GM18907 (cell line): ENCODE measurements at regions not wholly inside any gene's neighbourhood (a gene's known extent, or its start where the extent isn't known, plus 50 kb on each side); places are given as distances from the start of the nearest gene placed in this dataset.

Experiments
- ATAC-seq: cut with Tn5 transposase; IDR thresholded peaks from one replicate; pipeline ENCODE4 v1.9.1; 2021; ENCODE audit warnings: mild to moderate bottlenecking, moderate library complexity; ENCODE audit not compliant: unreplicated experiment

- ATAC-seq: no peak
Measured at GRCh38 chr2:120807751-120808150, 72.1 kb downstream of the GLI2 start.

GRCh38 chr2:120809151-120809550 lies 73.5 kb downstream of the GLI2 start:
- no peak for ATAC-seq

GRCh38 chr2:120809609-120810440 lies 74.2 kb downstream of the GLI2 start:
- ATAC-seq: no peak

GRCh38 chr2:120810639-120811038 lies 75.0 kb downstream of the GLI2 start:
- ATAC-seq: no peak

- no peak for ATAC-seq
Measured at GRCh38 chr2:120812866-120813265, 77.2 kb downstream of the GLI2 start.

- no peak for ATAC-seq
Measured at GRCh38 chr2:120814352-120814751, 78.7 kb downstream of the GLI2 start.

- no peak for ATAC-seq
Measured at GRCh38 chr2:120815292-120815691, 79.6 kb downstream of the GLI2 start.

GRCh38 chr2:120817136-120817955 lies 81.7 kb downstream of the GLI2 start:
- no peak for ATAC-seq

- ATAC-seq: no peak
Measured at GRCh38 chr2:120817956-120818325, 82.3 kb downstream of the GLI2 start.

GRCh38 chr2:120818441-120818920 lies 82.8 kb downstream of the GLI2 start:
- ATAC-seq: no peak

- ATAC-seq: no peak
Measured at GRCh38 chr2:120819720-120820210, 84.1 kb downstream of the GLI2 start.

- no peak for ATAC-seq
Measured at GRCh38 chr2:120820263-120820952, 84.7 kb downstream of the GLI2 start.

GRCh38 chr2:120820953-120821279 lies 85.2 kb downstream of the GLI2 start:
- ATAC-seq: no peak

GRCh38 chr2:120821446-120822160 lies 85.9 kb downstream of the GLI2 start:
- ATAC-seq: no peak

GRCh38 chr2:120822933-120823332 lies 87.3 kb downstream of the GLI2 start:
- ATAC-seq: no peak

- ATAC-seq: no peak
Measured at GRCh38 chr2:120823551-120823950, 87.9 kb downstream of the GLI2 start.

- ATAC-seq: no peak
Measured at GRCh38 chr2:120824246-120824645, 88.6 kb downstream of the GLI2 start.

GRCh38 chr2:120825370-120826259 lies 89.9 kb downstream of the GLI2 start:
- no peak for ATAC-seq

GRCh38 chr2:120826260-120826648 lies 90.6 kb downstream of the GLI2 start:
- ATAC-seq: no peak
